T-helper 2 cell treated with Interferon-gamma antibody and Interleukin-4, amounts not matched to agents 5 μg/mL and 100 μg/mL, for 36 hours (primary cell): ENCODE measurements at regions not wholly inside any gene's neighbourhood (a gene's known extent, or its start where the extent isn't known, plus 50 kb on each side); places are given as distances from the start of the nearest gene placed in this dataset.
"Not testable (repeated sequence)": the region's sequence is repeated elsewhere in the genome, so short reads cannot be mapped to it uniquely, and the experiment has no call there.

Experiments used
- DNase-seq: peaks from one replicate; pipeline ENCODE4 v3.0.0; 2021; ENCODE audit warnings: low spot score
- H3K27ac Mint-ChIP-seq: one replicate; pipeline ENCODE4 v1.8.0; 2021; ENCODE audit warnings: mild to moderate bottlenecking, mixed read lengths
- H3K27me3 Mint-ChIP-seq: one replicate; pipeline ENCODE4 v1.8.0; 2021; ENCODE audit warnings: low read depth, mixed read lengths
- H3K36me3 Mint-ChIP-seq: one replicate; pipeline ENCODE4 v1.8.0; 2021; ENCODE audit warnings: low read depth, mixed read lengths
- H3K4me1 Mint-ChIP-seq: one replicate; pipeline ENCODE4 v1.8.0; 2021; ENCODE audit warnings: low read depth, mixed read lengths
- H3K4me3 Mint-ChIP-seq: one replicate; pipeline ENCODE4 v1.8.0; 2022; ENCODE audit warnings: mild to moderate bottlenecking, moderate library complexity, mixed read lengths
- H3K9me3 Mint-ChIP-seq: one replicate; pipeline ENCODE4 v1.8.0; 2021; ENCODE audit warnings: mixed read lengths

DNA sequence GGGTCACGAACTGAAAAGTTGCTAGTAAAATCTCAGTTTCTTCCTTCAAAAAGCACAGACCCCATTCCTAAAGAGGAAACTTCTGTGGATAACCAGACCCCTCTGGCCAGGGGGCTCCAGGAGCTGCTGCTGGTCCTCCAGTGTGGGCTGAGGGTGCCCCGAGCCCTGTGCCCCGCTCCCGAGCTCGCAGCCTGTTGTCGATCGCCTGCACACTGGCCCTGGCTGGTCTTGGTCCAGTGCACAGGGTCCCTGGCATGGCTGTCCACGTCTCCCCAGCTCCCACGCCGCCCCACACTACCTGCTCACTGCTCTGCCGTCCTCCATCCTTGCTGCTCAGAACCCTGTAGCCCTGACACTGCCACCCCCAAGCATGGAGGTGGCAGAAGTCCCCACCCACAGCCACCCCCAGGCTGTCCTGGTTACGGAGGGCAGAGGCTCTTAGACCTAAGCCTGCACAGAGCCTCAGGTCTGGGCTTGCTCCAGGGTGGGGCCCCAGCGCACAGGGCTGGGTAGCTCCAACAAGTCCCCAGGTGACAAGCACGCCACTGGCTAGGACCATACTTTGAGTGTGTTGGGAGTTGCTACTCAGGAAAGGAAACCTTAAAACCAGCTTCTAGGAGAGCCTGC is 87.0 kb downstream of the PLXNA1 start:
- Mint-ChIP-seq H3K27ac (no peak overlapping the region), H3K36me3 (no peaks in the 10 kb centered on the region), H3K4me1 (peaks cover 4% of the 10 kb centered on the region), H3K4me3 (no peak overlapping the region), H3K27me3 (no peaks in the 10 kb centered on the region), H3K9me3 (no peaks in the 10 kb centered on the region)
- no peak for DNase-seq

DNA sequence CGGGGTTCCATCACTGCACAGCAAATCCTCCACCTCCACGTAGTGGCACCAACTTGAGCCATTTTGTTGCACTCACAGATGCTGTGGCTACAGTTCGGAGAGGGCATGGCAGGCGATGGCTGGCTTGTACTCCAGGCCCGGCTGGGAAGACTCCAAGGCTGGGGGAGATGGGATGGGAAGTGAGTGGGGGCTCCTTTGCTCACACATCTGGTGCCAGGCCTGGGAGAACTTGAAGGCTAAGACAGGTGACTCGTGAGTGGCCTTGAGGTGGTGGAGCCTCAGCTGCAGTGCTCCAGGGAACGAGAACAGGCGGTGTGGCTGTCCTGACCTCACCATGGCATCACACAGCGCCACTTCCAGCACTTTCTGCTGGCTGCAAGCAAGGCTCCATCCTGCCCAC is 87.9 kb downstream of the PLXNA1 start:
- Mint-ChIP-seq H3K36me3 (no peaks in the 10 kb centered on the region), H3K4me3 (no peak overlapping the region), H3K4me1 (peaks cover 13% of the 10 kb centered on the region), H3K27ac (no peak overlapping the region), H3K27me3 (no peaks in the 10 kb centered on the region), H3K9me3 (no peaks in the 10 kb centered on the region)
- DNase-seq, result no peak

DNA sequence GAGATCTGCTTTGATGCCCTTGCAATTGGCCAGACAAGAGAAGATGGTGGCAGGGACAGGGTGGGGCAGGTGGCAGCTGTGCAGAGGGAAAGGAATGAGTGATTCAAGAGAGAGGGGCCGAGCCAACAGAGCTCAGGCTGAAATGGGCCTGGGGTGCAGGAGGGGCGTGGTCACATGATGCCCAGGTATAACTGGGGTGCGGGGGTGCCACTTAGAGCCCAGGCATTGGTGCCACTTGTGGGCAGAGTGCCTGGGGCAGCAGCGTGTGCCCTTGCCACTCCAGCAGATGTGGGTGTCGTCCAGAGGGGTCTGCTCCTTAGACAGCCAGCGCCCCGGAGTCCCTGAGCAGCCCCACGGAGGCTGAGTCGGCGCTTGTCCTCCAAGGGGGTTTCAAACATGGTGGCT is 88.7 kb downstream of the PLXNA1 start:
- Mint-ChIP-seq H3K27me3 (no peaks in the 10 kb centered on the region), H3K36me3 (no peaks in the 10 kb centered on the region), H3K9me3 (no peaks in the 10 kb centered on the region), H3K4me3 (no peak overlapping the region), H3K27ac (no peak overlapping the region), H3K4me1 (peaks cover 13% of the 10 kb centered on the region)
- no peak for DNase-seq

DNA sequence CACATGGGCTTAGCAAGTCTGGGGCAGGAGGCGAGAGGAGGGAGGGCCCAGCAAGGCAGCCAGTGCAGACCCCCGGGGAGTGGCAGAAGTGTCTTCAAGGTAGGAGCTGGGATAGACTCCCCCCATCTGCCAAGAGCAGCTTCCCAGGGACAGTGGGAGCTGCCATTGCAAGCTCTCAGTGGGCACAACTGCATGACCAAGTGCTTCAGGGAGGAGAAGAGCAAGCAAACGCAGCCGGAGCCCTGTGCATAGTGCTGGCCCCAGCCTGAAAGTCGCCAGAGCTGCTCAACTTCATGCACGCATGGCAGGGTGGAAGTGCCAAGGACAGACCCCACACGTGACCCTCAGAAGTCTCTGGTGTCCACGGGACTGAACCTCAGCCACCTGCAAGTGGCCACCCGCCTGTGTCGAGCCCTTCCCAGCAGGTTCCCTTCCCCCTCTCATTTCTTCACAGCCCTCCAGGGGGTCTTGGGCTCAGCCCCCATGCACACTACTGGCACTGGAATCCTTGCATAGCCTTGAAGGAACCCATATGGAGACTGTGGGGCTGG is 89.4 kb downstream of the PLXNA1 start:
- Mint-ChIP-seq H3K4me1 (peaks cover 13% of the 10 kb centered on the region), H3K9me3 (no peaks in the 10 kb centered on the region), H3K4me3 (no peak overlapping the region), H3K27ac (no peak overlapping the region), H3K27me3 (no peaks in the 10 kb centered on the region), H3K36me3 (no peaks in the 10 kb centered on the region)
- no peak for DNase-seq

DNA sequence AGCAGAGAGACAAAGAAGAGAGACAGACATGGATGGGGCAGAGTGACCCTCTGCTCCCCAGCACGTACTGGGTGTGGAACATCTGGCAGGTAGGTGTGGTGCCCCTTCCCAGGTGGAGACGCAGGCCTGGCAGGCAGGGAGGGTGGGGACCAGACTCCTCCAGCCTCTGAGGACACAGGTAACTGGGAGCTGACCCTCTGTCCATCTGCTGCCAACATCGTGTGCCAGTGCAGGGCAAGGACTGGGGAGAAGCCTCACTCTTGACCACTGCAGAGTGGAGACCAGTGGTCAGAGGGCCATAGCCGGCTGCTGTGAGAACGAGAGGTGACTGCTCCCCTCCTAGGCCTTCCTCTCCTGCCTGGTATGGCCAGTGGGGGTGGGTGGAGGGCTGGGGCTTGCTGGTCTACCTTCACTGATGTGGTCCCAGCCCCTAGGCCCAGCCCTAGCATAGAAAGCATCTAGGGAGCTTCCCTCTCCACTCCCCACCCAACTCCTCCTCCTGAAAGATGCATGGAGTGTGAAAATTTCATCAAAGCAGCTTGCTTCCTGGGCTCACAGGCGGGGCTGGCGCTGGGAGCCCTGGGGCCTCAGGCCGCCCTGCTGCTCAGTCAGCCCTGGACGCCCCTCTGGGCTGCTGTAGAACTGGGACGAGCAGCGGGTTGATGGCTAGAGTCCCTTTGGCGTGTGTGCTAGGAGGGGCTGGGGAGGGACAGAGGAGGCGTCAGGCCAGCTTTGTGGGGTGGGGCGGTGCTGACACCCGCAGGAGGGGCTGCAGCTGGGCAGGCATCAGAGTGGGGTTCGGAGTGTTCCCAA is 90.3 kb downstream of the PLXNA1 start:
- Mint-ChIP-seq H3K4me3 (no peak overlapping the region), H3K9me3 (no peaks in the 10 kb centered on the region), H3K36me3 (no peaks in the 10 kb centered on the region), H3K4me1 (peaks cover 13% of the 10 kb centered on the region), H3K27me3 (no peaks in the 10 kb centered on the region), H3K27ac (no peak overlapping the region)
- DNase-seq, result no peak

DNA sequence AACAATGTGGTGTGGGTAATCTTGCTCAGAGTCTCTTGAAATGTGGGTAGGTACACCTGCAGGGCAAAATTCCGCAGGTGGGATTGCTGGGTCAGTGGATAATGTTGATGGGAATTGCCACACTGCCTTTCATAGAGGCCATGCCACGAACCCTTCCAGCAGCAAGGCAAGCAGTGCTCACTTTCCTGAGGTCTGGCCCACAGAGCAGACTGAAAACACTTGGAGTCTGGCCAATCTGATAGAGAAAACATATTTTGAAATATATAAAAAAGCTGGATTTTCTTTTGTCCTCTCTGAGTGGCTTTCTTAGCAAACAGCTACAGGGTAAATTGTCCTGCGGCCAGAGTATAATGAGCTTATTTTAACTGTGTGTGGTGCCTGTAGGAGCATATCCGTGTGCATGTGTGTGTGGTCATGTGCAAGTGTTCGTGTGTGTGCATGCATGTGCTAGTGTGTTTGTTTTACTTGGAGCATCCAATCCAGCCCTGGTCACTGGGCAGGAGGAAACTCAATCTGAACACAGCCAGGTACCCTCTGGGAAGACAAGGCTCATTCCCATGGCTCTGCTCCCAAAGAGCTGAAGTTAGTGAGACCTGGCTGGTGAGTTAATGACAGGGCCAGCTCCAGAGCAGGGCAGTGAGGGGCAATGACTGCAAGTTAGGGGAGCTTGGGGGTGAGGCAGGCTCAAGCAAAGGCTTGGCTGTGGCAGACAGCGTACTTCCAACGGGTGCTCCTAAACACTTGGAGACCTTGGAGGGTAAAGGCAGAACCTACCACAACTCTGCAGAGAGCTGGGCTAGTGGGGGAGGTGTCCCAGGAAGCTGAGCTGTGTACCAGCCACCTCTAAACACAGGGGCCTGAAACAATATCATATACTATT is 91.3 kb downstream of the PLXNA1 start:
- Mint-ChIP-seq H3K36me3 (no peaks in the 10 kb centered on the region), H3K4me1 (peaks cover 13% of the 10 kb centered on the region), H3K27me3 (no peaks in the 10 kb centered on the region), H3K9me3 (no peaks in the 10 kb centered on the region), H3K4me3 (no peak overlapping the region), H3K27ac (no peak overlapping the region)
- no peak for DNase-seq

DNA sequence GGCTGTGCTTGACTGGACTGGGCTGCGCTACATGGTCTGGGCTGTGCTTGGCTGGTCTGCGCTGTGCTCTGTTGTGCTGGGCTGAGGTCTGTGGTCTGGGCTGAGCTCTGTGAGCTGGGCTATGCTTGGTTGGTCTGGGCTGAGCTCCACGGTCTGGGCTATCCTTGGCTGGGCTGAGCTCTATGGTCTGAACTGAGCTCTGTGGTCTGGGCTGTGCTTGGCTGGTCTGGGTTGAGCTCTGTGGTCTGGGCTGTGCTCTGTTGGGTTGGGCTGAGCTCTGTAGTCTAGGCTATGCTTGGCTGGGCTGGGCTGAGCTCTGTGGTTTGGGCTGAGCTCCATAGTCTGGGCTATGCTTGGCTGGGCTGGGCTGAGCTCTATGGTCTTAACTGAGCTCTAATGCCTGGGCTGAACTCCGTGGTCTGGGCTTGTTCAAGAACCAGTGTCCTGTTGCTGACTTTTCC is 92.0 kb downstream of the PLXNA1 start:
- Mint-ChIP-seq H3K9me3 (no peaks in the 10 kb centered on the region), H3K36me3 (no peaks in the 10 kb centered on the region), H3K27me3 (no peaks in the 10 kb centered on the region), H3K4me3 (no peak overlapping the region), H3K4me1 (peaks cover 13% of the 10 kb centered on the region), H3K27ac (peak overlapping the region; percentile 3)
- DNase-seq, result no peak

DNA sequence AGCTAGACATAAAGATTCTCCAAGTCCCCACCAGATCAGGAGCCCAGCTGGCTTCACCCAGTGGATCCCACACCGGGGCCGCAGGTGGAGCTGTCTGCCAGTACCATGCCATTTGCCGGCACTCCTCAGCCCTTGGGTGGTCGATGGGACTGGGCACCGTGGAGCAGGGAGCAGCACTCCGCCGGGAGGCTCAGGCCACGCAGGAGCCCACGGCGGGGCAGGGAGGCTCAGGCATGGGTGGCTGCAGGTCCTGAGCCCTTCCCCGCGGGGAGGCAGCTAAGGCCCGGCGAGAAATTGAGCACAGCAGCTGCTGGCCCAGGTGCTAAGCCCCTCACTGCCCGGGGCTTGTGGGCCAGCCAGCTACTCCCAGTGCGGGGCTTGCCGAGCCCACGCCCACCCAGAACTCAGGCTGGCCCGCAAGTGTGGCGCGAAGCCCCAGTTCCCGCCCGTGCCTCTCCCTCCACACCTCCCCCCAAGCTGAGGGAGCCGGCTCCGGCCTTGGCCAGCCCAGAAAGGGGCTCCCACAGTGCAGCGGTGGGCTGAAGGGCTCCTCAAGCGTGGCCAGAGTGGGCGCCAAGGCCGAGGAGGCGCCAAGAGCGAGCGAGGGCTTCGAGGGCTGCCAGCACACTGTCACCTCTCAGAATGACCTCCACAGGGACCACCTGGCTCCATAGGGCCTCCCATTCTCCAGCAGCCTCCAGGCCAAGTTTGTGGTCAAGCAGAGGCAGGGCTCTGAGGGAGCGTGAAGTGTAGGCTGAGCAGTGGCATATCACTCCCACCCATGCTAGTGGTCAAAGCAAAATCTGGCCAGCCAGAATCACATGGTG is 93.5 kb downstream of the PLXNA1 start:
- not testable (repeated sequence) for H3K36me3 Mint-ChIP-seq, H3K4me3 Mint-ChIP-seq, DNase-seq, H3K9me3 Mint-ChIP-seq, H3K27ac Mint-ChIP-seq, H3K27me3 Mint-ChIP-seq
- peaks cover 13% of the 10 kb centered on the region for H3K4me1 Mint-ChIP-seq

DNA sequence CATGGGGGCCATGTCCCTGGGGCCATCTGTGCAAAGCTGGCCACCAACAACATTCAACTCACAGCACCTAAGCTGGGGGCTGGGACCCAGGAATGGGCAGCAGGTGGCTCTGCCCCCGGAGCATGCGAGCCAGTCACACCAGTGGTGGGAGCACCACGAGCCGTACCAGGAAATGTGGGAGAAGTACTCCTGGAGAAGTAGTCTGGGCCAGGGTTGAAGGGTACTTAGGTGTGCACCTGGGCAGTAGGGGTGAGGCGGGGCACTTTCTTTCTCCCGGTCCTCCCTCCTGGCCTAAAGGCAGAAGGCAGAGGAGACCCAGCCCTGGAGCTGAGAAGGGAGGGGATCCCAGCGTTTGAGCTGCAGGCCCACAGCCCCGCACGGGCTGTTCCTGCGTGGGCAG is 94.2 kb downstream of the PLXNA1 start:
- Mint-ChIP-seq H3K27me3 (peaks cover 3% of the 10 kb centered on the region), H3K4me1 (peaks cover 13% of the 10 kb centered on the region), H3K9me3 (no peaks in the 10 kb centered on the region), H3K36me3 (no peaks in the 10 kb centered on the region), H3K4me3 (no peak overlapping the region), H3K27ac (no peak overlapping the region)
- no peak for DNase-seq

DNA sequence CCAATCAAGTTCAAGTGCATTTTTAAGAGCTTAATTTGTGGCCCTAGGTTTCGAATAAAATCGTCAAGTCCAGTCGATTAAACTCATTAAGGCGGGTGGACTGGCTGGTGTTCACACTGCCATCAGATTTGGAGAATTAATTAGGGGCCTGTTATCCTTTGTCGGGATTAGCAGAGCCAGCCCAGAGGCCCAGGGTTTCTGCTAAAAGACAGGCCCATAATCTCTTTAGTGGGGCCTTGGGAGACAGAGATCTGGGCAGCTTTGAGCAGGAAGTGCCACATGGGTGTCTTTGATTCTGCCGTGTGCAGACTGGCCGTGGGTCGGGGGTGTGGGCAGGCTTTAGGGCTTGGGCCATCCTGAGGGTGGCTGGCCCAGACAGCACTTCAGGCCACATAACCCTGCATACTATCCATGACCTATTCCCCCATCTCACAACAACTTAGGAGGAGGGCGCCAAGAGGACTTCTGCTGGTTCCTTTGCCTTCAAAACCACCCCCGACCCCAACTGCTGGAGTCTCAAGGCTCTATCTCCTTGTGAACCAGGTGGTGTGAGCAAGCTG is 94.7 kb downstream of the PLXNA1 start:
- Mint-ChIP-seq H3K9me3 (no peaks in the 10 kb centered on the region), H3K27me3 (peaks cover 3% of the 10 kb centered on the region), H3K4me1 (peaks cover 13% of the 10 kb centered on the region), H3K36me3 (no peaks in the 10 kb centered on the region), H3K27ac (no peak overlapping the region), H3K4me3 (no peak overlapping the region)
- no peak for DNase-seq

DNA sequence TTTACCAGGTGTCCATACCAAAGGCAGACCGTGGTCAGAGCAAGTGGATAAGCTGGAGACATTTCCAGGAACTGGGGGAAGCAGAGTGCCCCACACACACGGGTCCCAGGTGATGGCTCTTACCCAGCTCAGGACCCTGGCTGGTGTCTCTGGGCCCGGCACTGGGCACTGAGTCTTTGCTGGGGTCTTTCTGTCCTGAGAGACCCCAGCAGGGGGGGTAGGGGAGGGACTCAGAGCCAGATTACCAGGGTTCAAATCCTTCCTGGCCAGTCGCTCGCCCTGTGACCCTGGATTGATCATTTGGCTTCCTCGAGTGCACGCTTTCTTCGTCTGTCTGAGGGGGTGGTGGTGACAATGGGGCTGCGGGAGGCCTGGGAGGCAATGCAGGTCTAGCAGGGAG is 95.7 kb downstream of the PLXNA1 start:
- H3K27me3 Mint-ChIP-seq, result peaks cover 3% of the 10 kb centered on the region
- no peak overlapping the region for H3K27ac Mint-ChIP-seq
- no peaks in the 10 kb centered on the region for H3K36me3 Mint-ChIP-seq
- H3K4me3 Mint-ChIP-seq, result no peak overlapping the region
- DNase-seq, result no peak
- peaks cover 13% of the 10 kb centered on the region for H3K4me1 Mint-ChIP-seq
- no peaks in the 10 kb centered on the region for H3K9me3 Mint-ChIP-seq

DNA sequence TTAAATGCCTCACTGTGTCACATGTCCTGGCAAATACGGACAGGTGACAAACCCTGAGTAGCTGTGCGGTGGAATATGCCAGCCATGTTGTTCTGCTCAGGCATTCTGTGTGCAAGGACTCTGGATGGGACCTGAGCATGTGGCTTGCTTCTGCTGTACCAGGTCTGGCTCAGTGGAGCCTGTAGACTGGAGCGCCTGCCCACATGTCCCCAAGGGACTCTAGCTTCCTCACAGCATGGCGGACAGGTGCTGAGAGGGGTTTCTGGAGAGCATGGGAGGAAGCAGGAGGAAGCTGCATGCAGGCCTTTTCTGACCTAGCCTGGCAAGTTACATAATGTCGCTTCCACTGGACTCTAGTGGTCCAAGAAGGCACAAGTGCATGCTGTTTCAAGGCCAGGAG is 96.3 kb downstream of the PLXNA1 start:
- DNase-seq, result no peak
- Mint-ChIP-seq H3K27me3 (peaks cover 3% of the 10 kb centered on the region), H3K36me3 (no peaks in the 10 kb centered on the region), H3K4me1 (peaks cover 13% of the 10 kb centered on the region), H3K9me3 (no peaks in the 10 kb centered on the region), H3K27ac (no peak overlapping the region), H3K4me3 (no peak overlapping the region)
